GM19468 (cell line): ENCODE measurements at regions not wholly inside any gene's neighbourhood (a gene's known extent, or its start where the extent isn't known, plus 50 kb on each side); places are given as distances from the start of the nearest gene placed in this dataset.

ENCODE experiments used
- ATAC-seq: cut with Tn5 transposase; IDR thresholded peaks from one replicate; pipeline ENCODE4 v1.9.1; 2021; ENCODE audit warnings: mild to moderate bottlenecking, moderate library complexity, moderate number of reproducible peaks; ENCODE audit not compliant: unreplicated experiment; ENCODE audit errors: extremely low read depth

DNA sequence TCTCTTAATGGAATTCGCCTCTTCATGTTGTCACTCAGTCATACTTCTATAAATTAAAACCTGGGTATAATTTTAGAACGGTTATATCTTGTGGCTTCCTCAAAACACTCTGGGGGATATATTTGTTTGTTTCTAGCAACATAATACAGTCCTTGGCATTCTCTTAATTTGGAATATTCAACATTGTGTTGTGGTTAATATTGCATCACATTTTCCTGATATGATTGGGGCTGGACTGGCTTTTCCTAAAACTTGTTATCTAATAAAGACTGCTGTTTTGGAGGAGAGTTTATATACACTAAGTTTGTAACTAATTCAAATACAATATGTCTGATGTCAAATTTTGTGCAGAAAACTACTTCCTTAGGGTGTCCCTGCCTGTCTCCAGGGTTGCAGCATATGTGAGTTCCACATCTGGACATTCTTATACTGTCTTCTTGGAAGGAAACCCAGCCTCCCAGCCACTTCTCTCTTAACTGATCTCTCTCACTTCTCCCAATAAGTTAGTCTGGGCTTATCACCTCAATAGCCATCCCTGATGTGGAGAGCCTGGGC lies 892.6 kb downstream of the MRPL39 start:
- ATAC-seq: no peak

DNA sequence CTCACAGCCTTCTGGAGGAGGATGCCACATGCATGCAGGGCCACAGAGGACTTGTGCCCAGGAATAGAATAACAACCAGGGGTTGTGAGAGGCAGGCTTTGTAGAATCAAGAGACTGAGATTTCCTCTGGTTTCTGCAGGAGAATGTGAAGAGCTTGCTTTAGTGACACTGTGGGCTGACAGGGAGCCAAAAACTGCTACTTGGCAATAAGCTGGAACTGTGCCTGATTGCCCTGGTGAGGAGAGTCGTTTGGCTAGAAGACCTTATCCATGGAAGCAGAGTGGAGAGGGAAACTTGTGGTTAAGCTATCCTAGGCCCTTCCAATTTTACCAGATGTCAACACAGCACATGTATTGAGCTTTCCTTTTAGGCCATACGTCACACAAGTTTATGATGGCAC lies 902.1 kb downstream of the MRPL39 start:
- ATAC-seq: no peak

DNA sequence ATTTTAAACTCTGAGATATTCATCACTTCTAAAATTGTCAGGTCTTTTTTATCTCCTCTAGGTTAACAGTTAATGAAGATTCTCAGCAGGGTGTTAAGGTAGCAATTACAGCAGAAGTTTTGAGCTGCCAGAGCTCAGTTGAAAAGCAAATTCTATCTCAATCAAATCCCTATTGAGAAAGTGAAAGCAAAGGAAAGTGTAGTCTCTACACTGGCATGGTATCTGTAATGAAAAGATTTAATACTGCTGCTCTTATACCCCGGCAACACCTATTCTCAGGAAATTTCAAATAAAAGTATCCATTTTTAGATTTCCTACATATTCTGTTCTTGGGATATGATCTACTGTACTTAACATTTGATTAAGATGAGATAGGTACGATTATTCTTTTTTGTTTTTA lies 913.5 kb downstream of the MRPL39 start:
- ATAC-seq: no peak

DNA sequence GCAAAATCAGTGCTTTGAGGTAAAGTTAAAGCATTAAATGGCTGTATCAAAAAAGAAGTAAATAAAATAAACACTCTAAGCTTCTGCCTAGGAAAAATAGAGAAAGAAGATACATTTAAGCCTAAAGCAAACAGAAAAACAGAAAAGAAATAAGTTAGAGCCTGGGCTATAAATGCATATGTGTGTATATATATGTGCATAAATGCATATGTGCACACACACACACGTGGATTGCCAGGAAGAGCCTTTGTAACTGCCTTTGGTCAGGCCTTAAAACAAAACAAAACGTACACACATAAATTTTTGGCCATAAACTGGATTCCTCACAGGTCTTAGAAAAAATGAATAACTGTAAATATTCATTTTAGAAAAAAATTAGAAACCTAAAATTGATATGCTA lies 925.8 kb downstream of the MRPL39 start:
- no peak for ATAC-seq

DNA sequence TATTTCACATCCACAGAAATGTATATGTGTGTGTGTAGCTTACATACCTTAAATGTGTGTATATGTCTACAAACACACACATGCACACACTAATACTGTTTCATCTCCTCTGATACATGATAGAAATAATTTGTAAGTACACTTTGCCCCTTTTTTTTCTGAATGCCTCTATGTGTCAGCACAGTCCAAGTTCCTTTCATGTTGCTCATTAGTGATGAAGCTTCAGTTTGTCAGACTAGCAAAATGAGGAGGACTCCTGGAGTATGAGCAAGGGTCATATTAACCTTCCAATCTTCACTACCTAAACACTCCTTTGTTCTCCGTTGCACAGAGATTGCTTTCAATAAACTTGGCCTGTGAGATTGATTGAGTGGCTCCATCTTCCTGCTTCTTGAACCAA lies 935.4 kb downstream of the MRPL39 start:
- ATAC-seq: no peak

DNA sequence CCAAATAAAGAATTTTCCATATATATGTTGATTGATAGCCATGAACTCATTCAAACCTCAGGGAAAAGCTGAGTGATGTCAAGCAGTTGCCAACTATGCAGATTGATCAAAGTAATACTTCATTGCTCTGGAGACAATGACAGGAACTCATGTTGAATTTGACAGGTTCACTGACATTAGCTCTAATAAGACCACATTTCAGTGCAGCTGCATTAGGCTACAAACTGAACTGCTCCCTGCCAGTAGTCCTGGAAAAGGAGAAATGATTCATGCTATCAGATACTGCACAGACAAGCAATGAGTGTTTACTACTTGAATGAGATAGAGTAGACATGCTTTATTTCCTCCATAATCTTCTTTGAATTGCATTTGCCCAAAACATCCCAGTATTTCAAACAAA lies 948.4 kb downstream of the MRPL39 start:
- ATAC-seq: no peak

DNA sequence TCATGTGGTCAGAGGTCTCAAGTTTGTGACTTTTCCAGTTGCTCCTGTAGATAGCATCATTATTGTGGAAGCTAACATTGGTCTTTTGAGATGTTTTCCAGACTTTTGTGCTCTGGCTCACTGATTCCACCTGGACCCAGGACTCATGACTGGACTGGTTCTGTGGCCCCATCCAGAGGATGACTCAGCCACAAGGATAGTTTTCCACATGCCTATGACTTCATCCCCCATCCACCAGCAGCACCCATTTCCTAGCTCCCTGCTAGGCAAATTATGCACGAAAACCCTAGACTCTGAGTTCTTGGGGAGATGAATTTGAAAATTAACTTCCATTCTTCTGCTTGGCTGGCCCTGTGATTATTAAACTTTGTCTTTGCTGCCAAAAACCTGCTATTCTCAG lies 949.3 kb downstream of the MRPL39 start:
- no peak for ATAC-seq

DNA sequence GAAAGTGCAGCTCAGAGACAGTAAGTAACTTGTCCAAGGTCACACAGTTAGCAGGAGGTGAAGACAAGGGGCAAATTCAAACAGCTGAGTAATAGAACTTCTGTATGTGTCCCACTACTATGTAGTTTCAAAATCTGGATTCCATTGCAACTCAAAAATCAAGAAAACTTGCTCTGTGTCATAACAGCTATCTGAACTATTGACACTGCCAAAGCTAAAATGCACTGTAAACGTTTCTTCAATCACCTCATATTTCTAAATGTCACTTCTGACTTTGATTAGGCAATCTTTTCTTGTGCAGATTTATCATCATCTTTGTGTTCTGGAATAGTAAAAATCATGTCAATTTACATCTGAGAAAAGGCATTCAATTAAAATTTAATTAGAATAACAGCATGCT lies 957.6 kb downstream of the MRPL39 start:
- no peak for ATAC-seq

DNA sequence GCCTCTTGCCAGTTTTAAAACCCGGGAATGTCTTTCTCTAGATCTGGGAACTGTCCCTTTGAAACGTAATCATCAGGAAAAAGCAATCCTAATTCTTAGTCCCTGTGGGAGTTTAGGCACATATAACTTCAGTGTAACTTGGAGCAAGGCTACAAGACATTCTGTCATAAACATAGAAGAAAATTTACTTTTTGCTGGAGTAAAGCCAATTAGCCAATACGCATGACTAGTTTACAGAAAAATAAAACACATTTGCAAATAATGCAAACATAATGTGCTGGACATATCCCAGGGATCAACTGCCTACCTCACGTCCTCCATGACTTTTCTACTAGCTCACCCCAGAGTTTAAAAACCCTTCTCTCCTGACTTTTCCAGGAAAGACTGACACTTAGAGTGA lies 970.6 kb downstream of the MRPL39 start:
- ATAC-seq: no peak

DNA sequence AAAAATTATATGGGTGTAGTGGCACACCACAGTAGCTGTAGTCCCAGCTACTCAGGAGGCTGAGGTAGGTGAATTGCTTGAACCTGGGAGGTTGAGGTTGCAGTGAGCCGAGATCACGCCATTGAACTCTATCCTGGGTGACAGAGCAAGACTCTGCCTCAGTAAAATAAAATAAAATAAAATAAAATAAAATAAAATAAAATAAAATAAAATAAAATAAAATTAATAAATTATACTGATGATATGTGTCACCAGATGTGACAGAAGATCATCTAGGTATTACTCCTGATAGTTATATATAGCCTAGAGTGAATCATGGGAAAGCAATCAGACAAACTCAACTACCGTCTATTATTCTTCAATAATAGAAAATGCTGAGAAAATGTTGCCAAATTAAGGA lies 972.5 kb downstream of the MRPL39 start:
- no peak for ATAC-seq

DNA sequence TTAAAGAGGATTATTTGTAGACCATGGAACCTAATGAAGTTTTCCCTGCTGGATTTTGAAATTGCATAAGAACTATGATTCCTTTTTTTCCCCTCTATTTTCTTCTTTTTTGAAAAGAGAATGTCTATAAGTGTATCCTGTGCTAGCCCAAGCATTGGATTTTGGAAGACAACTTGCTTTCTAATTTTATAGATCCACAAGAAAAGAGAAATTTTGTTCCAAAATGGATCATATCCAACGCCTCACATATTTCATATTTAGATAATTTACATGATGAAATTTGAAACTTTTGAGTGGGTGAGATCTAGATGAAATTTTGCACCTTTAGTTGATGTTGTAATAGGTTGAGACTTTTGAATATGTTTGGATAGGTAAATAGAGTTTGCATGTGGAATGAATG lies 978.7 kb downstream of the MRPL39 start:
- ATAC-seq: no peak

DNA sequence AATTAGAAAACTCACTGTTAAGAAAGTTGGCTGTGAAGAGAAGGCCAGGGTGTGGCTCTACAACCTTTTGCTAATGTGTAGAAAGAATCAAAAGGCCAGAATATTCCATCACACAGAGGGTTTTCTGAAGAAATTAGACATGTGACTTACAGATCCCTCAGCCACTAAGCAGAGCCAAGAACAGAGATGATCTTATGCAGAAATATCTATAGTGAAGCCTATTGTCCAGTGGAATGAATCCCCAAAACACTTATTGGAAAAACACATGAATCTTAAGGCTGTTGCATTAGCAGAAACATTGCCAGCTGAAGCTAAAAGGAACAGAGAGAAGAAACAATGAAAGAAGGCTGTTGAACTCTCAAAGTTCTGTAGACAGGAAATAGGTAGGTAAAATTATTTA lies 979.2 kb downstream of the MRPL39 start:
- no peak for ATAC-seq

DNA sequence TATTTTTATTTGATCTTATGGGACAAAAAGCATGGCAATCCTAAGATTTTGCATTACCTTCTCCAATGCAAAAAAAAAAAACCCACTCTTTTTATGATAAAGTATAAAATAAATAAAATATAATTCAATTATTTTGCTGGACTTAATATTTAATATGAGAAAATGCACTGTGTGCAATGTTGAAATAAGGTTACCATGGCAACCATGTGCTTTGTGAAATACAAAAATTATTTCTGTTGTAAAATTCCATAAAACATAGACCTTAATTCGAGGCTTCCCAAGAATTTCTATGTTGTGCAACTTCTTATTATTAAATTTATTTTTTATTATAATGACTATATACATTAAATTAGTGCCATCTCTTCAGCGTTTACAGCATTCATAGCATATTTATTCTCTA lies 989.5 kb downstream of the MRPL39 start:
- ATAC-seq: no peak

DNA sequence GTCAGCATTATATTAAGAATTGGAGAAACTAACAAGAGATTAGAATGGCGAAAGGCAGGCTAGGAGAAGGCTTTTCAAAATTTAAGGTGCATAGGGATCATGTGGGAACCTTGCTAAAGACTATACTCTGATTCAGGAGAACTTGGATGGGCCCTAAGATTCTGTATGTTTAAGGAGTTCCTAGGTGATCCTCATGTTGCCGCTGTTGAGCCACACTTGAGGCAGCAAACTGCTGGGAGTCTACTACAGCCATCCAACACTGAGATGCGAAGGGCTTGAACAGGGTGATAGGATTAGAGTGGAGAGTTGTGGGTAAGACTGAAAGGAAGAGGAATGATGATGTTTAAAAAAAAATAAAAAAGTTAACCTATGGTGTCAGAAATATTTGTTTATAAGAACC lies 1013.2 kb downstream of the MRPL39 start:
- ATAC-seq: no peak

DNA sequence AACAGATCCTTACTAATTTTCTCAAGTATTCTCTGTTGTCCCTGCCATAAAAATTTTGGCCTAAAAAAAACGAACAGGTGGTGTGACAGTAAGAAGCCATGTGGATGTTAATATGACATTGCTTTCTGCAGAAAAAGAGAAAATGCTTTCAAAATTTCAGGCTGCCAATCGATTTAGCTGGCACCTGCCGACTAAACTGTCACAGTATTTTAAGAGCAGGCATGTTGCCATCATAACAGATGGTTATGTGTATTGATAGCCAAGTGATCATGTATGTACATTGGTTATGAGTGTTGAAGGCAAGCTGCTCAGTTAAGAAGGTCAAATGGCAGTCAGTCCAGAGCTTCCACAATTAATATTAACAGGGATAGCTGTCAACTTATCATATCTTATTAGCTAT lies 1017.0 kb downstream of the MRPL39 start:
- no peak for ATAC-seq

DNA sequence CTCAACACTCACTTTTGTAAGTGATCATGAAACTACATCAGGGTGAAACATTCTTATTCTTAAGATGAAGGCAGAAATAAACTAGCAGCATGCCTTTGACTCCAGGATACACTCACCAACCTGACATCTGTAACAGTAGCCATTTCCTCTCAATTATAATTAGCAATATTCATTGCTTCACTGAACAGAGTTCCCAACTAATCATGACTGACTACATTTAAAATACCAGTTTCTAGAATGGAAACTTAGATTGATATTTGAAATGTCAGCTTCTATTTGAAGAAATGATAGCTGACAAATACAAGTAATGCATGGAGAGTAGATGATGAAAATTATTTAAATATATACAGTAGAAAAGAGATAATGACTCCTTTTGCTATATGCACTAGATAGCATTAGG lies 1023.8 kb downstream of the MRPL39 start:
- no peak for ATAC-seq

DNA sequence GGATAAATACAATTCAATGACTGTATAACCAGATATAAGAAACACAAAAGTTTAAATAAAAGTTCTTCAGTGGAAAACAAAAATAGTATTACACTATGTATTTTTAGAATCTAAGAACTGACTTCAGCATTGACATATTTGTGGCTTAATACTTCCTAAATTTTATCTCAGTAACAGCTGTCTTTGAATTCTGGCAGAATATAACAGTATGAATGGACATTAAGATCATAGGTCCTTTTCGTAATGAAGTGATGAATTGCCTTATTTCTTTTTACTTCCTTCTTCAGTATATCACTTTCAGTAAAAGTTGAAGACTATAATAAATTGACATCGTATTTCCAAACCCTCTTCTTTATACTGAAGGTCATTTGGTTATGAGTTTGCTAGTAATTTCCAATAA lies 1030.0 kb downstream of the MRPL39 start:
- no peak for ATAC-seq

DNA sequence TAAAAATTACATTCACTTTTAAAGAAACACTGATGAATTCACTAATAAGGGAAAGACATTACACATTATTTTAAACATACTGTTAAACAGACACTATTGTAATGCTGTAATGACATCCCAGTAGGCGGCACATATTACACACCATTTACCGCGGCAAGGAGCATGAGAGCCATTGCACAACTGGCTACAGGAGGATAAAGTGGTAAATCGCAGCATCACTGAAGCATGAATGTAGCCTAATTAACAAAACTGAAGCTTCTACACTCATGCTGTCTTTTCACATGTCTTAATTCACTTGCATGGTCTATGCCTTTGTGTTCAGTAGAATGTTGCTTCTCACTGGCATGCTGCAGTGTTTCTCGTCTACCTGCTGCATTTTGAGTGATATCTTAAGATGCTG lies 1046.0 kb downstream of the MRPL39 start:
- no peak for ATAC-seq

DNA sequence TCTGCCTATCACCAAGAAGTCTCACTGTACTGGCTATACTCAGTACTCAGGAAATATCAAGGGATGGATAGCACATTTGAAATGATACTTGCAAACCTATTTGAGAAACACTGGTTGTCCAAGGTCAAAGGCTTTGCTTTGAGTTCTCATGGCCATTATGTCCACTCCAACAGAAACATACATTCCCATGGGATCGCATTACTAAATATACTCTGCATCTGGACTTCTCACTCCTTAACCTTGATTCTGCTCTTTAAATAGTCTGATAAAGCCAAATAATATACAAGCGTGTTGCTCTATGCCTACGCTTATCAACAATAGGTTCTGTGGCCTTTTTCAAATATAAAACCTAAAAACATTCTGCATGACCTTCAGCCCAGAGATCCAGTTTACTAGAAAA lies 1054.8 kb downstream of the MRPL39 start:
- ATAC-seq: no peak

DNA sequence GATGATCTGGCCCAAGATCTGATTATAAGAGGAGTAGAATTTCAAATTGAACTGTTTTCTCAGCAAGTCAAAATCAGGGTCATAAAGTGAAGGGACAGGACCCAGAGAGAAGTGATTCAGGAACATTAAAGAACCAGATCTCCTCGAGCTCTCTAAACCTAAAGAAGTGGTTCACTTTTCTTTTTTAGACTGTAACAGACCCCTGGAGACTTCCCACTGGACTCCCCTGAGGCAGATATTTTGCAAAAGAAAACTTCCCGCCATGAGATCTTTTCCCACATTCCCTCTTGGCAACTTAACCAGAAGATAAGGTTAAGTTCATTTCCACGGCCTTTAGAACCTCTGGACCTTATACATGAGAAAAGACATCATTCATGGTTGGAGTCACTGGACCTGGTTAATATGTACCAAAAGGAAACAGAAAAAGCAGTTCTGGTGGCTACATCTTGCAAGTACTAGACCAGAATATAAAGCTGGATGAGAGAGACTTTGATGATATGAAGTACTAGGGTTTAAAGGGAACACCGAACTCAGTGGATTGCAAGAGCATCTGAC lies 1061.4 kb downstream of the MRPL39 start:
- ATAC-seq: no peak

DNA sequence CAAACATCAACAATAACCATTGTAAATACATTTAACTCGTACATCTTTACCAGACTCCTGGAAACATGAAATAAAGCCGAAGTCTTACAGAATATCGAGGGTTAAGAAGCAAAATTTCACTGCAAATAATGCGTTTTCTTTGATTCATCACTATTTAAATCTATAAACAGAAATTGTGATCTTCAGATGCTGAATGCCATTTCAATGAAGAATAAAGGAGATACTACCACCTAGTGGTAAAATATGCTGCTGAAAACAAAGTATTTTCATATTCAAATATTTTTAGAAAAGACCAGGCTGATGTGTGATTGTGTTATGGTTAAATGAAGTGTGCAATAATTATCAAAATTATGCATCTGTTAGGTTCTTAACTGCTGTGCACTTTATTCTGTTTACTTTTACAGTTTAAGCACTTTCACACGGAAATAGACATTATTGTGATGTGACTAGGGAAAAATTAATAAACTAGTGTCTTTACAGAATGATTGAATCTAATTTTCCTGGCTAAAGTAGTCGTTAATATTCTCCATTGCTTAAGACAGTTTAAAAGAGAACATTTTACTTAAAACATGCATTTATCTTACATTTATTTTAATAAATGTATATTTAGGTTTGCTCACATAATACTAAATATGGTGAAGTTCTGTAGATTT lies 1093.1 kb downstream of the MRPL39 start:
- ATAC-seq: no peak

DNA sequence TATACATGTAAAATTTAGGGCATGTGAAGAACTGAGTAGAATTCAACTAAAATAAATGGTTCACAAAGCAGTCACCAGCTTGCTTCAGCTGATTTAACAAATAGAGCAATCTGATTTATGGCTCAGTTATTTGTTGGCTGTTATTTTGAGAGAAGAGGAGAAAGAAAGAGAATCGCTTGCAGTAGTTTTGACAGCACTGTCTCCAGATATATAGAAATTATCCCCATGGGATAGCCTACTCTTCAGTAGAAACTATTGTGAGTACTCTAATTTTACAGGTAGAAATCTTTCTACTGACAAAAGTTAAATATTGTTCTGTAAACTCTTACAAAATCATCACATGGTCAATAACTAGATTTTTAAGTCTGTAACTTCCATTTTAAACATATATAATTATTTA lies 1098.2 kb downstream of the MRPL39 start:
- ATAC-seq: no peak
